ENCODE measurements at regions not wholly inside any gene's neighbourhood (a gene's known extent, or its start where the extent isn't known, plus 50 kb on each side); places are given as distances from the start of the nearest gene placed in this dataset.
"Not testable (repeated sequence)": the region's sequence is repeated elsewhere in the genome, so short reads cannot be mapped to it uniquely, and the experiment has no call there.

DNA sequence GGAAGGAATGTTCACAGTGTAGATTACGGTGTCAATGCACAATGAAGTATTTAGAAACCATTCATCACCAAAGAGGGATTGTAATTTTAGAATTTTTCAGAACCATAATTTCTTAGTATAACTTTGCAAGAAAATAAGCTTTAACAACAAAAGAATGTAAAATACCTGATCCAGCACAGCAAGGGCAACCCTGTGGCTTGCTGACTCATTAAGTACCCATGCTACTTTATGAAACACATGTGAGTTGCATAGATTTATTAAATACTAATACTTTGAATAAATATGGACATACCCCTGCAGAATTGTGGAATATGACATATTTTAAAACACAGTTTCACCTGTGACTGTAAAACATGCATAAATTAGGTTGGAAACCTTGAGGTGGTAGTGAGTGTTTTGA lies 281.3 kb downstream of the ZNF248 start:
- no peak for DNase-seq (ENCODE audit: low spot score)

DNA sequence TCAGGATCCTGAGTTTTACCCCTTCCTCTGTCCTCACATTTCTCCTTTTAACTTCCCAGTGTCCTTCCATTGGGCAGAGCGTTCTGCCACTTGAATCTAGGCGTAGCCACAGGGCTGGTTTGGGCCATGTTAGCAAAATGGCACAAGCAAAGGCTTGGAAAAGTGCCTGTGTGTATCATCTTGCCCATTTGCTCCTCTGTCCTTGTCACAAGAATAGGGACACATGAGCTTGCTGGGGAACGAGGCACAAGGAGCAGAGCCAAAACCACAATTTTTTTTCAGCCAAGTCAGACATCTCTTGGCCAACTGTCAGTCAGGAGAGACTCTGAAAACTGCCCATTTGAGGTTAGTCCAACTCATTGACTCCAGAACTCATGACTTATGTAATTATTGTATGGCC lies 285.2 kb downstream of the ZNF248 start:
- no peak for DNase-seq (ENCODE audit: low spot score)

DNA sequence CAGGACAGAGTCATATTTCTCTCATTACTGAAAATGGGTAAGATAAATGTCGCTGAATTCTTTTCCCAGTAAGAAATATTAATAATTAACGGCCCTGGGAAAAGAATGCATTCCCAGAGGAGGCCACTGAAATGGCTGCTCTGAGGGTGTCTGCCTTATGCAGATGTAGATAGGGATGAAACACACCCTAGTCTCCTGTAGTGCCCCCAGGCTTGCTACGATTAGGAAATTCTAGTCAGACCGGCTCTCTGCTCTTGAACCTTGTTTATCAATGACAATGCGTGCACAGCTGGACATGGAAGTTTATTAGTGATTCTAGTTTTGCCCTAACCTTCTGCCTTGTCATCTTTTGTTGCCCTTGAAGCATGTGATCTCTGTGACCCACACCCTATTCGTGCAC lies 291.1 kb downstream of the ZNF248 start:
- DNase-seq (ENCODE audit: low spot score), result no peak

DNA sequence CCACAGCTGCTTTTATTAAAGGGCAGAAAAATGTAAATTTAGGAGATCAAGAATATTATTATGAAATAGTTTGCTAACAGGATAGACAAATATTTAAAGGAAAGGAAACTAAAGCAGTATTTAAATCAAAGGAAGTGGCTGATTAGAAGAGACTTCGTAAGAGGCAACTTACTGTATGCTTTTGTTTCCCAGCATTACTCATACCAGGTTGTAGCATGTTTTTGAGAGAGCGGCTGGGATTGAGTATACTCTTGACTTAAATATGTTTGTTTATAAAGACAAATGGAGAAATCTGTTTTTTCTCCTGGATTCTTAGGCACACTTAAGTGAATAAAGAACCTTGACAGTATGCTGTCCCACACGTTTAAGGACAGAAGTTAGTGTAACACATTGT lies 293.7 kb downstream of the ZNF248 start:
- DNase-seq (ENCODE audit: low spot score), result no peak

DNA sequence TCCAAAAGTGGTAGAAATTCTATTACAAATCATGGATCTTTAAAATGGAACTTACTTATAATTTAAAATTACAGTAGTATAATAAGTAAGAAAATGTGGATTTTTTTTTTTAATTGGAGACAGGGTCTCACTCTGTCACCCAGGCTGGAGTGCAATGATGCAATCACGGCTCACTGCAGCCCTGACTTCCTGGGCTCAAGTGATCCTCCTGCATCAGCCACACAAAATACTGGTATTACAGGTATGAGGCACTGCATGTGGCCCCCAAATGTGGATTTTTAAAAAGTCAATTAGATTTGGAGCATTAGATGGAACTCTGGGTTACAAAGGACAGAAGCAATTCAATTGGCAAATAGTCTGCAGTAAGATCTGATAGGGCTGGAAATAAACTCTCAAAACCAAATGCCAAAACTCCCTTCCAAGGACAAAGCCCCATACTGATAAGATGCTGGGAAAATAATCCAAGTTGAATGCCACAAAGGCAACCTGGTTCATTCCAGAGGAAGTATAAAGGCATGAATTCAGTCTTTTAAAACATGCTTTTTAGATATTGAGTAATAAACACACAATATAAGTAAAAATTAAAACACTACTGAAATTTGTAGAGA lies 294.2 kb downstream of the ZNF248 start:
- no peak for DNase-seq (ENCODE audit: low spot score)

DNA sequence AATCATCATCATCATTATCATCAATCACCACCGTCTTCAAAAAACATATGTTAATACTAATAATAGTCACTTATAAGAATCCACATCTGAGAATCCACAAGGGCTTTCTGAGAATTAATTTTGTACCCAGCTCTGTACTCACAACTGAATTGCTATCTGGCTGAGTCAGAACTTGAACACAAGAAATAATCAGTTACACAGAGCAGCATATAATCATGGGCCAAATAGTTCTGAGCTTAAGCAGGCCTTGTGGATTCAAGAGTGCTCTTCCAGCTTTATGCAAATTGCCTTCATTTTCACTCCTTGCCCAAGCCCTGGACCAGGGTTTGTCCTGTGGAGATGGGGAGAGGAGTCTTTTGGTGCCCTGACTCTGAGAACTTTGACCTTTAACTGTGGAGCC lies 304.5 kb downstream of the ZNF248 start:
- no peak for DNase-seq (ENCODE audit: low spot score)

DNA sequence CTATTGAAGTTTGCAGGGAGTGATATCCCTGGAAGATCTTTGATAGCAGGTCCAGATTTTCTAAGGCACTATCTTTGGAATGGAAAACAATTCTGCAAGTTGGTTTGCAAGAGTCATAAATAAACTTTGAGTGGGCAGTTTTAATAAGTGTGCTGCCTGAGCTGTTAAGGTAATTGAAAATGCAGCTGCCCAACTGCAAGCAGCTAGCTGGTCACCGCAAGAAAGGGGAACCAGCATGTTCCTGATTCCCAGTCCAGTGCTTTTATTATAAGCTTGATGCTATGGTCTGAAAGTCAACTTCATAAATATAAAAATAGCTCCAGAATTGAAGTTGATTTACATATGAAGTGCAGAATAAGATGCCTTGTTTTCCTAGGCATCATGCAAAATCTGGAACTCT lies 308.4 kb downstream of the ZNF248 start:
- no peak for DNase-seq (ENCODE audit: low spot score)

DNA sequence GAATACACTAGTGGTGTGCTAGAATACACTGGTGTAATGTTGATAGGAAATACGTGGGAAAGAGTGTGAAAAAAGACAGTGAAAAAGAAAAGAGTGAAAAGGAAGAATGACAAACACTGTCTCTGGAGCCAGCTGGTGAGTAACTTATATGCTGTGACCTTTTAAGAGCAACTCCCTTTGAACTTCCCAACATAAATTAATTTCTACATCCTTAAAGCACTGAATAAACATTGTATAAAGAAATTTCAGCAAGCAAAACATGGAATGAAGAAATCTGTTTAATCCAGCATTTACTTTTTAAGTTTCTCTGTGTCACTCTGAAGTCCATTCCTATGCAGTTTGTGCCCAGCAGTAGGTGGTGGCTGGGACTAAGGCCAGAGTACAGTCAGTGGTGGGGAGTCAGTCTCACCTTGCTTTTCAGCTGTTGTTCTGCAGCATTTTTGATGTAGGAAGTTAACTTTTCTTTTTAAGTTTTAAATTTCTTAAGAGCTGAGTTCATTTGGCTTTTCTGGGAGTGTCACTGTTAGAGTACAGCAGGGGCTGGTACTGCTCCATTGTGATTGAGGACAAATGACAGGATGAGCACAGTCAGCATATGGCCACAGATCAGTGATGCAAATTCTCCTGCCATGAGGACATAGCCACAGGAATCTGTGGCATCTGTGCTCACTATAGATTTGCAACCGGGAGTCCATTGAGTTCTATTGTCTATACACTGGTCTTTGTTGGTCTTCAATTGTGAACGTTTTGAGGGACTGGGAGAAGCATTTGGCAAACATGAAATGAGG lies 321.8 kb downstream of the ZNF248 start:
- DNase-seq (ENCODE audit: low spot score), result no peak

DNA sequence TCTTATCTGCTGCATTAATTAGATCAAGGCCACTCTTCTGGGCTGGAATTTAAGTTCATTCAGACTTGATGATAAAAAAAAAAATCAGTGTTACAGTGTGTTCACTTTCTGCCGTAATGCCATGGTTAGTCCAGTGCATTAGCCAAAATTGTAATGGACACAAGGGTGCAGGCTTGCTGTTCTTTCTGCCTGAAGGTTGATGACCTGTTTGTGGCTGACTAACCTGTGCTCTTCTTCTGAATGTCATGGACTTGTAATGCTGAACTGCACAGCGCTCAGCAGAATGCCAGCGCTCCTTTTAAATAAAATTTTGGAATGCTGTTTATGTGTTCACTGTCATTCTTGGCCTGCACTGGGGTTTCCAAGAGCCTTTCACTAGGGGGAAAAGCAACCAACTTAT lies 323.2 kb downstream of the ZNF248 start:
- DNase-seq (ENCODE audit: low spot score), result no peak

DNA sequence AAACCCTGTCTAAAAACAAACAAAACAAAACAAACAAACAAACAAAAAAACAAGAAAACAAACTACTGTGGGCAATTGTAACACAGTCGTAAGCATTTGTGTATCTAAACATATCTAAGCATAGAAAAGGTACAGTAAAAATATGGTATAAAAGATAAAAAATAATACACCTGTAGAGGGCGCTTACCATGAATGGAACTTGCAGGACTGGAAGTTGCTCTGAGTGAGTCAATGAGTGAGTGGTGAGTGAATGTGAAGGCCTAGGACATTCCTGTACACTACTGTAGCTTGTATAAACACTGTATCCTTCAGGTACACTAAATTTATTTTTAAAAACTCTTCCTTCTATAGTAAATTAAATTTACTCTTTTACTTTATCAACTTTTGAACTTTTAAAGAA lies 332.0 kb downstream of the ZNF248 start:
- DNase-seq (ENCODE audit: low spot score), result not testable (repeated sequence)

DNA sequence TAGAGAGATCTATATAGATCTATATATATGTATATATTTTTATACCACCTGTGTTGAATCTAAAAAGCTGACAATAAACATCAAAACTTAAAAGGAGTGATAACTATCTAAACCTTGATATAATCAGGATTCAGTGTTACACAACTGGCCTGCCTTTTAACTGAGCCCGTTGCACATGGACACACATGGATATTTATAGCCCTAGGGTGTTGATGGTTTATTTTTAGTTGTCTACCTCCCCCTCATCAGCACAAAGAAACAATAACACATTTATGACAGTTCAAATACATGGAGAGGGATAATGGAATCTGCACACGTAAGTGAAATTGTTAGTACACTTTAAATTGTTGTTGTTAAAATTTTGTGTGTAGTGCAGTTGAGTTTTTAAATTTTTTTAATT lies 336.9 kb downstream of the ZNF248 start:
- no peak for DNase-seq (ENCODE audit: low spot score)

DNA sequence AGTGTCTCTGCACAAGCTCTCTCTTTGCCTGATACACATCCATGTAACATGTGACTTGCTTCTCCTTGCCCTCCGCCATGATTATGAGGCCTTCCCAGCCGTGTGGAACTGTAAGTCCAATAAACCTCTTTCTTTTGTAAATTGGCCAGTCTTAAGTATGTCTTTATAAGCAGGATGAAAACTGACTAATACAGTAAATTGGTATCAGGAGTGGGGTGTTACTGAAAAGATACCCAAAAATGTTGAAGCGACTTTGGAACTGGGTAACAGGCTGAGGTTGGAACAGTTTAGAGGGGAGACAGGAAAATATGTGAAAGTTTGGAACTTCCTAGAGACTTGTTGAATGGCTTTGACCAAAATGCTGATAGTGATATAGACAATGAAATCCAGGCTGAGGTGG lies 346.9 kb downstream of the ZNF248 start:
- DNase-seq (ENCODE audit: low spot score), result not testable (repeated sequence)

DNA sequence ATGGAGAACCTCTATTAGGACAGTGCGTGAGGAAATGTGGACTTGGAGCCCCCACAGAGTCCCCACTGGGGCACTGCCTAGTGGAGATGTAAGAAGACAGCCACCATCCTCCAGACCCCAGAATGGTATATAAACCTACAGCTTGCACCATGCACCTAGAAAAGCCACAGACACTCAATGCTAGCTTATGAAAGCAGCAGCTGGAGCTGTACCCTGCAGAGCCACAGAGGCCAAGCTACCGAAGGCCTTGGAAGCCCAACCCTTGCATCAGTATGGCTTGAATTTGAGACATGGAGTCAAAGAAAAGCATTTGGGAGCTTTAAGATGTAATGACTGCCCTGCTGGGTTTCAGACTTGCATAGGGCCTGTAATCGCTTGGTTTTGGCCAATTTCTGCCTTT lies 361.3 kb downstream of the ZNF248 start:
- no peak for DNase-seq (ENCODE audit: low spot score)

DNA sequence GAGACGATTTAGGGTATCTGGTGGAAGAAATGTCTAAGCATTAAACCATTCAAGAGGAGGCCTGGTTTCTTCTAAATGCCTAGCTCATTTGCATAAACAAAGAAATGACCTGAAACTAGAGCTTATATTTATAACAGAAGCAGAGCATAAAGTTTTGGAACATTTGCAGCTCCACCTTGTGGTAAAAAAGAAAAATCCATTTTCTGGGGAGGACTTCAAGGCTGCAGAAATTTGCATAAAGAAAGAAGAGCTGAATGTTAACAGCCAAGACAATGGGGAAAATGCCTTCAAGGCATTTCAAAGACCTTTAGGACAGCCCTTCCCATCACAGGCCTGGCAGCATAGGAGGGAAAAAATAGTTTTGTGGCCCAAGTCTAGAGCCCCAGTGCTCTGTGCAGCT lies 362.0 kb downstream of the ZNF248 start:
- peak; percentile 2 for DNase-seq (ENCODE audit: low spot score)

DNA sequence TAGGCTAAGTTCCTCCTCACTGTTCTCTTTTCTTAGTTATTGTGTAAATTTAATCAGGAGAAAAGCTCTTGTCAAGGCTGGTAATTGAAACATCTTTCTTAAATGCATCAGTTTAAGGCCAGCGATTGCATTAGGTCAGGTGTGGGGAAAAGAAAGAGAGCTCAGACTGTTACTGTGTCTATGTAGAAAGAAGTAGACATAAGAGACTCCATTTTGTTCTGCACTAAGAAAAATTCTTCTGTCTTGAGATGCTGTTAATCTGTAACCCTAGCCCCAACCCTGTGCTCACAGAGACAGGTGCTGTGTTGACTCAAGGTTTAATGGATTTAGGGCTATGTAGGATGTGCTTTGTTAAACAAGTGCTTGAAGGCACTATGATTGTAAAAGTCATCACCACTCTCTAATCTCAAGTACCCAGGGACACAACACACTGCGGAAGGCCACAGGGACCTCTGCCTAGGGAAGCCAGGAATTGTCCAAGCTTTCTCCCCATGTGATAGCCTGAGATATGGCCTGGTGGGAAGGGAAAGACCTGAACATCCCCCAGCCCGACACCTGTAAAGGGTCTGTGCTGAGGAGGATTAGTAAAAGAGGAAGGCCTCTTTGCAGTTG lies 364.1 kb downstream of the ZNF248 start:
- not testable (repeated sequence) for DNase-seq (ENCODE audit: low spot score)

DNA sequence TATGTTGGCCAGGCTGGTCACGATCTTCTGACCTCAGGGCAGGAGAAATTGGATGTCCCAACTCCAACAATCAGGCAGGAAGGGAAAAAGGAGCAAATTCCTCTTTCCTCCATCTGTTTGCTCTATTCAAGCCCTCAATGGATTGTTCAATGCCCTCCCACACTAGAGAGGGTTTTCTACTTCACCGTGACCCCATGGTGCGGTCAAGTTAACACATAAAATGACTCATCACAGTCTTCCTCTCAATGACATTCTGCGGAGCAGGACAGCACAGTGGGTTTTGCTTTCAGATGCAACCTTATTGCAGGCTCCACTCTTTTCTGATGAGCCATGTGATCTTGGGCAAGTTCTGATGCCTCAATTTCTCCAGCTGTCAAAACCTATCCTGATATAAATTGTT lies 364.9 kb downstream of the ANKRD30A start:
- DNase-seq (ENCODE audit: low spot score), result no peak

DNA sequence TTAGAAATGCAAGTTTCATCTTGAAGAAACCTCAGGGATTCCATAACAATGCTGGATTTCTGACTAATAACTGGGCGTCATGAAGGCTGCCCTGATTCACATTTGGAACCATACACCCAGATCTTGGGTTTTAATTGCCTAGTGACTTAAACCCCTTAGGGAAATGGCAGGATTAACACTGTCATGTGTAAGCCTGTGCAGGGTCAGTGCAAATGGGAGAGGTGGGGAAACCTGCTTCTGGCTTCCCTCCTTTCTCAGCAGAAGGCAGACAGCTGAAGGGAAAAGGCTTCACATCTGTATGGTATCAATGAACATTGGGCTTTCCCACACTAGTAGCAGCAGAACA lies 364.2 kb downstream of the ANKRD30A start:
- no peak for DNase-seq (ENCODE audit: low spot score)

DNA sequence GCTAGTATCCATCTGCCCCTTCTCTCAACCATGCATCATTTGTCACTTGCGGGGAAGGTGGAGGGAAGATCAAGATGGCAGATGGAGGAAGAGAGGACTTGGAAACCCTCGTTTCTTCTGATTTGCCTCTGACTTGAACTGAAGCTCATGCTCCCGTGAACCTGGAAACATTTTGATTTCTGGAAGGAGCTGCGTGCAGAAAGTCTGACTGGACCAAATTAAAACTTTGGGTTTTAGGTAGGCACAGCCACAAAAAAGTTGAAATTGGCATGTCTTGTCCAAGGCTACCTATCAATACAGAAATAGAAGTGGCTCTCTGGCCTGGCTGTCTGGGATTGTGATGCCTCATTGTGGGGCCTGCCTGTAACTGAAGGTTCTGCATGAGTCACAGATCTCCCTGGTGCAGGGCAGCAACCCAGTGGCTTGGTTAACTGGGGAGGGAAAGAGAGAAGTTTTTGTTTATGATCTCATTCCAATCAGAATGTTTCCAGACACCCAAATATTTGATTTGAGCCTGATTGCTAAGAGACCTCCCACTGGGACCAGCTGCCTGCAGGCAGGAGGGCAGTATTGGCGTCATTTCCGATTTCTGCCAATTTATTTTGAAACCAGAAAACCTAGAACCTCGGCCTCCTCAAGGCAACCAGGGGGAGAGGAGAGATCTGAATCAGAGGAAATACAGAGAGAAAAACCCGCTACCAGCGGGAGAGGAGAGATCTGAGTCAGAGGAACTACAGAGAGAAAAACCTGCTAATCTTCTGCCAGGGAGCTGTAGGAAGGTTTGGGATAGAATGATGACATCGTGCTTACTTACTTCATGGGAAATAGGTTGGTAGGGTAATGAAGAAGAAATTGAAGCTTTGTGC lies 363.6 kb downstream of the ANKRD30A start:
- no peak for DNase-seq (ENCODE audit: low spot score)

DNA sequence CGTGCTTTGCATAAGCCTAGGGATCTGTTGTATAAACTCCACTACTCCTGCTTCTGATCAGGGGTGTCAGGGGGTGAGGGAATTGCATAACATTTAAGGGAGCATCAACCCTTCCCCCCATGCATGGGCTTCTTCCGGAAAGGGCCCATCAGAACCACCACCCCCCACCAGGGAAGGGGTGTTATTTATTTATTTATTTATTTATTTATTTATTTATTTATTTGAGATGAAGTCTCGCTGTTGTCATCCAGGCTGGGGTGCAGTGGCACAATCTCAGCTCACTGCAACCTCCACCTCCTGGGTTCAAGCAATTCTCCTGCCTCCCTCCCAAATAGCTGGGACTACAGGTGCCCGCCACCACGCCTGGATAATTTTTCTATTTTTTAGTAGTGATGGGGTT lies 355.2 kb downstream of the ANKRD30A start:
- not testable (repeated sequence) for DNase-seq (ENCODE audit: low spot score)

DNA sequence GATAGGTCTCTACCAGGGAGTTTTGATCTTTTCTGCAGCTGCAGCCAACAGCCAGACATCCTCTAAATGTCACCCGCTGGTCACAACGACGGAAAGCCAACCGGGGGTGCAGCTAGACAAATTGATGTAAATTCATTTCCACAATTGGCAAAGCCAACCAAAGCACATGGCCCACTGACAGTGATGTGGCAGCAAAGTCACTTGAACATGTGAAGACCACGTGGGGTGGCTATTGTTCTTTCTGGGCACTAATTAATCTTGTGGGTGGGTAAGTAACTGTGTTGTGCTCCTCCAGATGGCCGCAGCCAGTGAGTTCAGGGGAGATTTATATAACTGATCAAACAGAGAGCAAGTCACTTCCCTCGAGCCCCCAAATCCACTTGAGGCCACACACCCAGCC lies 354.1 kb downstream of the ANKRD30A start:
- DNase-seq (ENCODE audit: low spot score), result no peak

DNA sequence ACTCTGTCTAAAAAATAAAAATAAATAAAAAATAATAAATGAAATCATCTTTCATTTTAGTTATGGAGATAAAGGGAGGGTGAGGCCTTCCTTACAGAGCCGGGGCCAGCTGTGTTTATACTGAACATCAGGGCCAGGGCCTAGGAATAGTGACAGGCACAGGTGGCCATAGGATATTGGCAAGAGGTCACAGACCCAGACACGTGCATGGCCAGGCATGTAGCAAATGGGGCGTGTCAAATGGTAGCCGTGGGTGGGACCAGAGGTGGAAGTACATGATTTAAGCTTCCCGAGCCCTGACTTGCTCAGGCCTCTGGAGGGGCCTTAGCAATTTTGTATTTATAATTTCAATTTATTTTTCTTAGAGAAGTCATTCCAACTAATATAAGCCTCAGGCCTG lies 353.0 kb downstream of the ANKRD30A start:
- no peak for DNase-seq (ENCODE audit: low spot score)

DNA sequence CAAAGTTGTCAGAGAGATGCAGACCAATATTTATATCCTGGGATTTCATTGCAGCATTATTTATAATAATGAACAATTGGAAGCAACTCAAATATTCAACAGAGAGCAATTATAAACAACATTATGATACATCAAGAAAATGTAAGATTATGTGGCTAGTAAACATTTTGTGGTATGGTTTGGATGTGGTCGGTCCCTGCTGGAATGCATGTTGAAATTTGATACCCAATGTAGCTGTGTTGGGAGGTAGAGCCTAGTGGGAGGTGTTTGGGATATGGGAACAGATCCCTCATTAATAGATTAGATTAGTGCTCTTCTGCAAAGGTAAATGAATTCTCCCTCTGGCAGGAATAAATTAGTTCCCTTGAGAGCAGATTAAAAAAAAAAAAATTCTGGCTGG lies 350.9 kb downstream of the ANKRD30A start:
- DNase-seq (ENCODE audit: low spot score), result no peak

All from SK-N-DZ (cell line).